PC-3 (cell line): ENCODE measurements at regions not wholly inside any gene's neighbourhood (a gene's known extent, or its start where the extent isn't known, plus 50 kb on each side); places are given as distances from the start of the nearest gene placed in this dataset.

Source experiments
- EZH2 ChIP-seq: fragments of 300-600 bp; sonication (generic); IDR thresholded peaks from one replicate; pipeline ENCODE4 v1.6.1; 2017; ENCODE audit warnings: antibody characterized with exemption, mild to moderate bottlenecking, low read length; ENCODE audit not compliant: unreplicated experiment
- EZH2phosphoT487 ChIP-seq: fragments of 300-600 bp; sonication (generic); IDR thresholded peaks from 2 replicates; pipeline ENCODE4 v1.6.1; 2018; ENCODE audit warnings: mild to moderate bottlenecking, antibody characterized with exemption, low read length, borderline replicate concordance
- TF ChIP-seq, protein P1 (sequence below): fragments of 300-600 bp; sonication (generic); conservative IDR thresholded peaks from 2 replicates; pipeline ENCODE4 v1.5.1; 2017; ENCODE audit warnings: antibody characterized with exemption, low read depth, mild to moderate bottlenecking, low read length

DNA sequence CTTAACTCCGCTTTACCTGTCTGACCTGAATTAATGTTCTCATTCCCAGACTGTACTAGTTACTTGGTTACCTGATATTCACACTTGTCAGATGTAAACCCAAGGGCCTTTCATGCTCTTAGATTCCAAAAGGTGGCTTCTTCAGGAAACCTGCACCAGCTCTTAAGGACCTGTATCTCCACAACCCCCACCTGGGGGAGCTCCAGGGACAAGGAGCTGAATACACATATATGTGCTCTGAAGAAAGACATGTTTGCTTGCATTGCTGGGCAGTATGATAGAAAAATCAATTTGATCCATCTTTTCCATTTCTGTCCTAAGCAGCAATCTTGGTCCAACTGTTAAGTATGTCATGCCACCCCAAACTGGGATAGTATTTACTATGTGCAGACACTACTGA, 64.8 kb upstream of the POU3F2 start:
- TF ChIP-seq EZH2 = no peak
- TF ChIP-seq, protein P1, sequence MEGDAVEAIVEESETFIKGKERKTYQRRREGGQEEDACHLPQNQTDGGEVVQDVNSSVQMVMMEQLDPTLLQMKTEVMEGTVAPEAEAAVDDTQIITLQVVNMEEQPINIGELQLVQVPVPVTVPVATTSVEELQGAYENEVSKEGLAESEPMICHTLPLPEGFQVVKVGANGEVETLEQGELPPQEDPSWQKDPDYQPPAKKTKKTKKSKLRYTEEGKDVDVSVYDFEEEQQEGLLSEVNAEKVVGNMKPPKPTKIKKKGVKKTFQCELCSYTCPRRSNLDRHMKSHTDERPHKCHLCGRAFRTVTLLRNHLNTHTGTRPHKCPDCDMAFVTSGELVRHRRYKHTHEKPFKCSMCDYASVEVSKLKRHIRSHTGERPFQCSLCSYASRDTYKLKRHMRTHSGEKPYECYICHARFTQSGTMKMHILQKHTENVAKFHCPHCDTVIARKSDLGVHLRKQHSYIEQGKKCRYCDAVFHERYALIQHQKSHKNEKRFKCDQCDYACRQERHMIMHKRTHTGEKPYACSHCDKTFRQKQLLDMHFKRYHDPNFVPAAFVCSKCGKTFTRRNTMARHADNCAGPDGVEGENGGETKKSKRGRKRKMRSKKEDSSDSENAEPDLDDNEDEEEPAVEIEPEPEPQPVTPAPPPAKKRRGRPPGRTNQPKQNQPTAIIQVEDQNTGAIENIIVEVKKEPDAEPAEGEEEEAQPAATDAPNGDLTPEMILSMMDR = peak; percentile 51; the same call in 1 of the 2 replicates
- no peak for TF ChIP-seq EZH2phosphoT487
